ENCODE measurements at regions not wholly inside any gene's neighbourhood (a gene's known extent, or its start where the extent isn't known, plus 50 kb on each side); places are given as distances from the start of the nearest gene placed in this dataset.

DNA sequence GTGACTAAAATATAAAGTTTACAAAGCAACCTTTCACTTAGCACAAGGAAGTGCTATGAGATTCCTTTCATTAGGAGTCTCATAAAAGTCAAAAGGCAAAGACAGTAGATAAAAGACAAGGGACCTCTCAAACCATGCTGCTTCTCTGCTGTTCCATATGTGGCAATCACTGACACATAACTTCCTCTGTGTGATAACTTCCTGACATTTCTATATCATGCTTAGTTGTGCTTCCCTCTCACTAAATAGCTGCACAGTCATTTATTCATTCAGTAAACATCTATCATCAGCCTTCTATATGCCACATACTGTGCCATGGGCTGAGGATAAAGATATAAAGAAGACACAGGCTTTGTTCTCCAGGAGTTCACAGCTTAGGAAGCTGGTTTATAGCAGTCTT is 214.8 kb upstream of the GRIK2 start:
- no peak for TF ChIP-seq POLR2A (IDR thresholded peaks at IDR 0.05; ENCODE audit: low read depth, low read length)
- no peak for TF ChIP-seq POLR2AphosphoS5 (IDR thresholded peaks at IDR 0.05; ENCODE audit: low read depth, low read length)
- TF ChIP-seq TAF1 (IDR thresholded peaks at IDR 0.05; ENCODE audit: low read depth, low read length) = no peak
